ENCODE measurements at regions not wholly inside any gene's neighbourhood (a gene's known extent, or its start where the extent isn't known, plus 50 kb on each side); places are given as distances from the start of the nearest gene placed in this dataset.
A peak's percentile ranks its signal among the peaks of the same experiment; 100 is the strongest.
"Not testable (repeated sequence)": the region's sequence is repeated elsewhere in the genome, so short reads cannot be mapped to it uniquely, and the experiment has no call there.

GRCh38 chr2:226087051-226087450 is 687.5 kb downstream of the NYAP2 start:
- 98 to 100% methylated on average over 3 of the region's 3 CpGs for WGBS, 2 experiments (ENCODE audit: low coverage in 1 of 2, low lambda C conversion rate in 2 of 2, missing lambda C conversion rate in 2 of 2)
- Histone ChIP-seq H3K4me1 (ENCODE audit: insufficient read depth) (no peaks in the 10 kb centered on the region), H3K9me3 (ENCODE audit: low read depth) (no peaks in the 10 kb centered on the region), H3K9me2 (ENCODE audit: insufficient read depth) (no peaks in the 10 kb centered on the region), H3K79me2 (ENCODE audit: insufficient read depth) (no peaks in the 10 kb centered on the region), H4K20me1 (ENCODE audit: insufficient read depth) (no peaks in the 10 kb centered on the region), H3F3A (ENCODE audit: insufficient read depth) (no peaks in the 10 kb centered on the region), H3K27me3 (replicated peaks; ENCODE audit: insufficient read depth) (no peaks in the 10 kb centered on the region), H3K9ac (no peak overlapping the region), H3K4me3 (no peak overlapping the region), H3K27ac (no peak overlapping the region), H3K4me2 (ENCODE audit: unreplicated experiment) (no peak overlapping the region), H3K36me3 (ENCODE audit: low read depth) (no peaks in the 10 kb centered on the region), H2AFZ (no peak overlapping the region)
- TF ChIP-seq EZH2phosphoT487 (IDR thresholded peaks at IDR 0.05; ENCODE audit: insufficient read depth, low read depth) (no peak), EZH2 (IDR thresholded peaks at IDR 0.05; ENCODE audit: insufficient read depth, poor library complexity, severe bottlenecking) (no peak)
- no peak for DNase-seq
- in situ Hi-C loops (cut with MboI), result no loop called here

GRCh38 chr2:226086190-226086589 is 686.7 kb downstream of the NYAP2 start:
- no peak for TF ChIP-seq EZH2 (IDR thresholded peaks at IDR 0.05; ENCODE audit: insufficient read depth, poor library complexity, severe bottlenecking)
- no peak for TF ChIP-seq EZH2phosphoT487 (IDR thresholded peaks at IDR 0.05; ENCODE audit: insufficient read depth, low read depth)
- Histone ChIP-seq H4K20me1 (ENCODE audit: insufficient read depth) (no peaks in the 10 kb centered on the region), H3K9me2 (ENCODE audit: insufficient read depth) (no peaks in the 10 kb centered on the region), H3K9me3 (ENCODE audit: low read depth) (no peaks in the 10 kb centered on the region), H3K27me3 (replicated peaks; ENCODE audit: insufficient read depth) (no peaks in the 10 kb centered on the region), H3K4me2 (ENCODE audit: unreplicated experiment) (no peak overlapping the region), H3F3A (ENCODE audit: insufficient read depth) (0 out of 2 replicates have a peak, but pooled peaks cover under 1% of the 10 kb centered on the region), H3K4me3 (no peak overlapping the region), H3K36me3 (ENCODE audit: low read depth) (no peaks in the 10 kb centered on the region), H3K27ac (no peak overlapping the region), H2AFZ (no peak overlapping the region), H3K9ac (no peak overlapping the region), H3K79me2 (ENCODE audit: insufficient read depth) (no peaks in the 10 kb centered on the region), H3K4me1 (ENCODE audit: insufficient read depth) (no peaks in the 10 kb centered on the region)
- WGBS, 2 experiments (ENCODE audit: low coverage in 1 of 2, low lambda C conversion rate in 2 of 2, missing lambda C conversion rate in 2 of 2), result 33 to 34% methylated on average over 1 of the region's 1 CpG
- DNase-seq, result no peak
- in situ Hi-C loops (cut with MboI), result no loop called here

GRCh38 chr2:226085425-226085824 is 685.9 kb downstream of the NYAP2 start:
- H3K9me3 ChIP-seq (ENCODE audit: low read depth); H3K79me2 ChIP-seq (ENCODE audit: insufficient read depth); H3K4me3 ChIP-seq; DNase-seq; H3F3A ChIP-seq (ENCODE audit: insufficient read depth); H3K9me2 ChIP-seq (ENCODE audit: insufficient read depth); H3K4me2 ChIP-seq (ENCODE audit: unreplicated experiment); H4K20me1 ChIP-seq (ENCODE audit: insufficient read depth); H3K9ac ChIP-seq; H2AFZ ChIP-seq; H3K36me3 ChIP-seq (ENCODE audit: low read depth); H3K27ac ChIP-seq; H3K27me3 ChIP-seq (replicated peaks; ENCODE audit: insufficient read depth); in situ Hi-C loops (cut with MboI); H3K4me1 ChIP-seq (ENCODE audit: insufficient read depth): not testable (repeated sequence)

- Histone ChIP-seq H3K9me2 (ENCODE audit: insufficient read depth) (no peaks in the 10 kb centered on the region), H3K4me2 (ENCODE audit: unreplicated experiment) (peak overlapping the region; percentile 31), H3K4me3 (no peak overlapping the region), H4K20me1 (ENCODE audit: insufficient read depth) (no peaks in the 10 kb centered on the region), H2AFZ (no peak overlapping the region), H3K36me3 (ENCODE audit: low read depth) (no peaks in the 10 kb centered on the region), H3K9ac (no peak overlapping the region), H3K27ac (peak overlapping the region; percentile 52), H3K4me1 (ENCODE audit: insufficient read depth) (peaks cover 49% of the 10 kb centered on the region), H3K9me3 (ENCODE audit: low read depth) (no peaks in the 10 kb centered on the region), H3F3A (ENCODE audit: insufficient read depth) (peaks cover 41% of the 10 kb centered on the region), H3K79me2 (ENCODE audit: insufficient read depth) (no peaks in the 10 kb centered on the region), H3K27me3 (replicated peaks; ENCODE audit: insufficient read depth) (no peaks in the 10 kb centered on the region)
- peak; percentile 40 for DNase-seq
- no peak for TF ChIP-seq EZH2phosphoT487 (IDR thresholded peaks at IDR 0.05; ENCODE audit: insufficient read depth, low read depth)
- TF ChIP-seq EZH2 (IDR thresholded peaks at IDR 0.05; ENCODE audit: insufficient read depth, poor library complexity, severe bottlenecking), result no peak
- in situ Hi-C loops (cut with MboI), result no loop called here
Observed at GRCh38 chr2:226080334-226080733, 680.8 kb downstream of the NYAP2 start.

- Histone ChIP-seq H3F3A (ENCODE audit: insufficient read depth) (peaks cover 41% of the 10 kb centered on the region), H2AFZ (no peak overlapping the region), H3K9me3 (ENCODE audit: low read depth) (no peaks in the 10 kb centered on the region), H3K36me3 (ENCODE audit: low read depth) (no peaks in the 10 kb centered on the region), H3K4me3 (no peak overlapping the region), H4K20me1 (ENCODE audit: insufficient read depth) (no peaks in the 10 kb centered on the region), H3K9ac (no peak overlapping the region), H3K27ac (peak overlapping the region; percentile 52), H3K4me1 (ENCODE audit: insufficient read depth) (peaks cover 49% of the 10 kb centered on the region), H3K9me2 (ENCODE audit: insufficient read depth) (no peaks in the 10 kb centered on the region), H3K27me3 (replicated peaks; ENCODE audit: insufficient read depth) (no peaks in the 10 kb centered on the region), H3K4me2 (ENCODE audit: unreplicated experiment) (peak overlapping the region; percentile 31), H3K79me2 (ENCODE audit: insufficient read depth) (no peaks in the 10 kb centered on the region)
- no peak for TF ChIP-seq EZH2 (IDR thresholded peaks at IDR 0.05; ENCODE audit: insufficient read depth, poor library complexity, severe bottlenecking)
- peak; percentile 76; the same call in 1 of the 2 replicates for TF ChIP-seq EZH2phosphoT487 (IDR thresholded peaks at IDR 0.05; ENCODE audit: insufficient read depth, low read depth)
- DNase-seq, result peak; percentile 83
- in situ Hi-C loops (cut with MboI), result no loop called here
Observed at GRCh38 chr2:226079671-226080181, 680.2 kb downstream of the NYAP2 start.

Measured in GM23248 (cell line).